Activated B cell treated with CpG ODN at 0.5 μM for 24 hours (primary cell): ENCODE measurements at regions not wholly inside any gene's neighbourhood (a gene's known extent, or its start where the extent isn't known, plus 50 kb on each side); places are given as distances from the start of the nearest gene placed in this dataset.

Experiments
- ATAC-seq: fragments of 200-7000 bp; cut with Tn5 transposase; one replicate; pipeline ENCODE4 v1.10.0; 2021; ENCODE audit warnings: low read depth, mild to moderate bottlenecking, moderate library complexity
- CTCF ChIA-PET: fragments of 350-600 bp; sonication (Branson Sonifier 250); formaldehyde crosslinking; loops from one replicate; lab custom pipeline; 2021; ENCODE audit warnings: antibody characterized with exemption; lab: Charles Lee
- POLR2A ChIA-PET: fragments of 350-600 bp; sonication (Branson Sonifier 250); formaldehyde crosslinking; loops from one replicate; lab custom pipeline; 2021; ENCODE audit warnings: antibody characterized with exemption; lab: Charles Lee
- DNase-seq: peaks from one replicate; pipeline ENCODE4 v3.0.0; 2022
- H3K27ac Mint-ChIP-seq: one replicate; pipeline ENCODE4 v1.8.0; 2020; ENCODE audit warnings: mixed read lengths
- H3K27me3 Mint-ChIP-seq: one replicate; pipeline ENCODE4 v1.8.0; 2021; ENCODE audit warnings: mixed read lengths
- H3K36me3 Mint-ChIP-seq: one replicate; pipeline ENCODE4 v1.8.0; 2021; ENCODE audit warnings: low read depth, mixed read lengths
- H3K4me1 Mint-ChIP-seq: one replicate; pipeline ENCODE4 v1.8.0; 2021; ENCODE audit warnings: mixed read lengths
- H3K4me3 Mint-ChIP-seq: one replicate; pipeline ENCODE4 v1.8.0; 2020; ENCODE audit warnings: mild to moderate bottlenecking, mixed read lengths
- H3K9me3 Mint-ChIP-seq: one replicate; pipeline ENCODE4 v1.8.0; 2020; ENCODE audit warnings: mixed read lengths
- intact Hi-C: fragments of 100-400 bp; cut with micrococcal nuclease; formaldehyde crosslinking; loops from one replicate; pipeline ENCODE4 v1.15.1; 2024
- TF ChIP-seq, protein P1 (sequence below): fragments of 200-600 bp; IDR thresholded peaks from one replicate; pipeline ENCODE4 v1.8.0; 2022; ENCODE audit warnings: antibody characterized with exemption, mild to moderate bottlenecking

GRCh38 chr14:63800083-63800482 is 52.7 kb upstream of the SYNE2 start:
- ChIA-PET POLR2A (no interaction called here), CTCF (interaction anchor here (1.1 to 2.1 kb wide), 5 partner anchors 210 to 504 kb away, joined by 3 to 14 read pairs (median 5); partner anchors contain the start of gene ESR2)
- intact Hi-C loops: no loop called here

DNA sequence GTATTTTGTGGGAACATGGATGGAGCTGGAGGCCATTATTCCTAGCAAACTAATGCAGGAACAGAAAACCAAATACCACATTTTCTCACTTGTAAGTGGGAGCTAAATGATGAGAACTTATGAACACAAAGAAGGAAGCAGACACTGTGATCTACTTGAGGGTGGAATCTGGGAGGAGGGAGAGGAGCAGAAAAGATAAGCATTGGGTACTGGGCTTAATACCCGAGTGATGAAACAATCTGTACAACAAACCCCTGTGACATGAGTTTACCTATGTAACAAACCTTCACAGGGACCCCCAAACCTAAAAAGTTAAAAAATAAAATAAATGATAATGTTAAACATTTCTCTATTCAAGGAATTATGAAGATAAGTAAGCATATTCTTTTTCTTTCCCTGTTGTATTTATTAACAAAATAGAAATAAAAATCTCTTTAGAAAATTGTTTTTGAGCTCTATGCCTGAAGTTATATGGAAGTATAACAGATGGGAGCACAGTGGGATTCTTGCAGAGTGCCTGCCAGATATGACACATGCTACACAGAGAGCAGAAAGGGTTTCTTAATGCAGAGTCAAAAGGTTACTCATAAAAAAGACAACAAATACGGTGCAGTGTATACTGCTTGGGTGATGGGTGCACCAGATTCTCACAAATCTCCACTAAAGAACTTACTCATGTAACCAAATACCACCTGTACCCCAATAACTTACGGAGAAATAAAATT is 52.0 kb upstream of the SYNE2 start:
- ChIA-PET CTCF (interaction anchor here (0.6 to 2.1 kb wide), 10 partner anchors 192 to 504 kb away, joined by 3 to 14 read pairs (median 4); partner anchors contain the start of gene ESR2), POLR2A (no interaction called here)
- Mint-ChIP-seq H3K36me3 (no peaks in the 10 kb centered on the region), H3K4me3 (no peak overlapping the region), H3K27me3 (no peaks in the 10 kb centered on the region), H3K9me3 (no peaks in the 10 kb centered on the region), H3K27ac (no peak overlapping the region), H3K4me1 (peaks cover 3% of the 10 kb centered on the region)
- ATAC-seq: no peak
- TF ChIP-seq, protein P1, sequence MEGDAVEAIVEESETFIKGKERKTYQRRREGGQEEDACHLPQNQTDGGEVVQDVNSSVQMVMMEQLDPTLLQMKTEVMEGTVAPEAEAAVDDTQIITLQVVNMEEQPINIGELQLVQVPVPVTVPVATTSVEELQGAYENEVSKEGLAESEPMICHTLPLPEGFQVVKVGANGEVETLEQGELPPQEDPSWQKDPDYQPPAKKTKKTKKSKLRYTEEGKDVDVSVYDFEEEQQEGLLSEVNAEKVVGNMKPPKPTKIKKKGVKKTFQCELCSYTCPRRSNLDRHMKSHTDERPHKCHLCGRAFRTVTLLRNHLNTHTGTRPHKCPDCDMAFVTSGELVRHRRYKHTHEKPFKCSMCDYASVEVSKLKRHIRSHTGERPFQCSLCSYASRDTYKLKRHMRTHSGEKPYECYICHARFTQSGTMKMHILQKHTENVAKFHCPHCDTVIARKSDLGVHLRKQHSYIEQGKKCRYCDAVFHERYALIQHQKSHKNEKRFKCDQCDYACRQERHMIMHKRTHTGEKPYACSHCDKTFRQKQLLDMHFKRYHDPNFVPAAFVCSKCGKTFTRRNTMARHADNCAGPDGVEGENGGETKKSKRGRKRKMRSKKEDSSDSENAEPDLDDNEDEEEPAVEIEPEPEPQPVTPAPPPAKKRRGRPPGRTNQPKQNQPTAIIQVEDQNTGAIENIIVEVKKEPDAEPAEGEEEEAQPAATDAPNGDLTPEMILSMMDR: no peak
- intact Hi-C loops: no loop called here
- DNase-seq: no peak

More at GRCh38 chr14:63800083-63800482, 52.7 kb upstream of the SYNE2 start:
- Mint-ChIP-seq H3K4me1 (peaks cover 3% of the 10 kb centered on the region), H3K36me3 (no peaks in the 10 kb centered on the region), H3K4me3 (no peak overlapping the region), H3K27ac (no peak overlapping the region), H3K27me3 (no peaks in the 10 kb centered on the region), H3K9me3 (no peaks in the 10 kb centered on the region)
- ATAC-seq (no peak), DNase-seq (no peak)
- TF ChIP-seq, protein P1: no peak
